ENCODE measurements at regions not wholly inside any gene's neighbourhood (a gene's known extent, or its start where the extent isn't known, plus 50 kb on each side); places are given as distances from the start of the nearest gene placed in this dataset.
A peak's percentile ranks its signal among the peaks of the same experiment; 100 is the strongest.

- DNase-seq (ENCODE audit: low read depth): no peak
- no peak overlapping the region for H3K4me3 ChIP-seq (ENCODE audit: low read depth, low read length)
Measured at GRCh38 chr5:104247260-104247659, 684.7 kb upstream of the NUDT12 start.

GRCh38 chr5:104241046-104241445 lies 678.5 kb upstream of the NUDT12 start:
- no peak overlapping the region for H3K4me3 ChIP-seq (ENCODE audit: low read depth, low read length)

DNA sequence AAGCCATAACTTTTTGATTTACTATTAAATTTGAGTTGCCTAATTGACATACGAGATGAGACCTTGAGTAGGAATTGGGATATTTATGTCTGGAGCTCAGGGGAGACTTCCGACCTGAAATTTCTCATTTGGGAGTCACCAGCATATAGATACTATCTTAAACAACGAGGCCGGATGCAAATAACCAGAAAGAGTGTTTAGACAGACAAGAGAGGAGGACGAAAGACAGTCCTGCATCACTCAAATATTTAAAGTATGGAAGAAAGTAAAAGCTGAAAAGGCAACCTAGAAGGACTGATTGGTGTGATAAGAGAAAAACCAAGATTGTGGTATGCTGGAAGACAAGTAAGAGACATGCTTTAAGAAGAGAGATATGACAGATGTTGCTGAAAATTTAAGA lies 675.0 kb upstream of the NUDT12 start:
- H3K4me3 ChIP-seq (ENCODE audit: low read depth, low read length): no peak overlapping the region
- no peak for DNase-seq (ENCODE audit: low read depth)

More at GRCh38 chr5:104241046-104241445, 678.5 kb upstream of the NUDT12 start:
- DNase-seq (ENCODE audit: low read depth): peak; percentile 7

GRCh38 chr5:104223885-104224773 lies 661.5 kb upstream of the NUDT12 start:
- DNase-seq (ENCODE audit: low read depth): no peak
- no peak overlapping the region for H3K4me3 ChIP-seq (ENCODE audit: low read depth, low read length)

DNA sequence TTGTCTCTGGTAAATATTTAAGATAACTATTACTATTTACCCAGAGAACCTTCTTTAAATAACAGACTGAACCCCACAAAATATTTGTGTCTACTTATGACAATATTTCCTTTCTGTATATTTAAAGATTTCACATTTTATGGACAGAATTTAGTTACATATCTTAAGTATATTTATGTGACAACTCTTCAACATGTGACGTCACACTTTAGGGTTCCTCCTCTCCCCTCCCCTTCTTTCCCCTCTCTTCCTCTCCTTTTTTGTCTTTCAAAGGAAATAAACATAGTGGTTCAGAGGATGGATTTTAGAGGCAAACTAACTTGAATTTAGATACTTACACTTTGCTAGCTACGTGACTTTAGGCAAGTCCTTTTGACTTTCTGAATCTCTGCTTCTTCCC lies 655.6 kb upstream of the NUDT12 start:
- DNase-seq (ENCODE audit: low read depth): no peak
- H3K4me3 ChIP-seq (ENCODE audit: low read depth, low read length): no peak overlapping the region

DNA sequence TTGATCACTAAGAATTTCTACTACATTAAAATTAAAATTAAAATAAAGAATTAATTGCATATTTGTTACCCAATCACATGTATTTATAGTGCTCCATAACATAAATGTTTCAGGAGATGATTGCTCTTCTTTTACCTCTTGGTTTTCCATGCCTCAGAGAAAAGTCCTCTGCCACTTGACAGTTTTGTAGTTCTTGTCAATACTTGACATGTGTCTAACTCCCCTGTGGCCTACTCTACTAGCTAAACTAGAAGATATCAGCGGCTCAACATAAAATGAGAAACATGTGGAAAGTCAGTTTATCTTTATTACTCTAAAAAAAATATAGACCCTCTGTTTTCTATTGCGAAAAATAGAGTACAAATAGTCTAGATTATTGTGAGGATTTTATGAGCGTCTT lies 650.6 kb upstream of the NUDT12 start:
- no peak for DNase-seq (ENCODE audit: low read depth)
- H3K4me3 ChIP-seq (ENCODE audit: low read depth, low read length): no peak overlapping the region

DNA sequence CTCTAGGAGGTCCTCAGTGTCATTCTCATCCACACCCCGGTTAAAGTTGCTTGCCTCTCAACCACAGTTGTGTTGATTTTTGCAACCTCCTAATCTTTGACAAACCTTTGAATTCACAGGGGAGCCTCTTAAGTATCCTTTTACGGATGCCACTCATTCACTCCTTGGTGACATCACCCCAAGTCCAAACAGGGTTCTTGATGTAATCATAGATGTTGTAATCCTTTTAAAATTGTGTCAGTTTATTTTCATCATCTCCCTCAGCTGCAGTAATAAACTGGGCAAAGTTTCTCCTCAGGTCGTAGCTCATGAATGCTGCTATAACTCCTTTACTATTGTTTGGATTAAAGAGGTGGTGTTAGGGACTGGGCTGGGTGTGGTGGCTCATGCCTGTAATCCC lies 637.2 kb upstream of the NUDT12 start:
- H3K4me3 ChIP-seq (ENCODE audit: low read depth, low read length): no peak overlapping the region
- DNase-seq (ENCODE audit: low read depth): peak; percentile 31

- no peak for DNase-seq (ENCODE audit: low read depth)
Measured at GRCh38 chr5:104198156-104198555, 635.6 kb upstream of the NUDT12 start.

GRCh38 chr5:104189909-104190308 lies 627.3 kb upstream of the NUDT12 start:
- no peak overlapping the region for H3K4me3 ChIP-seq (ENCODE audit: low read depth, low read length)
- DNase-seq (ENCODE audit: low read depth): peak; percentile 53

More at GRCh38 chr5:104198156-104198555, 635.6 kb upstream of the NUDT12 start:
- no peak overlapping the region for H3K4me3 ChIP-seq (ENCODE audit: low read depth, low read length)

DNA sequence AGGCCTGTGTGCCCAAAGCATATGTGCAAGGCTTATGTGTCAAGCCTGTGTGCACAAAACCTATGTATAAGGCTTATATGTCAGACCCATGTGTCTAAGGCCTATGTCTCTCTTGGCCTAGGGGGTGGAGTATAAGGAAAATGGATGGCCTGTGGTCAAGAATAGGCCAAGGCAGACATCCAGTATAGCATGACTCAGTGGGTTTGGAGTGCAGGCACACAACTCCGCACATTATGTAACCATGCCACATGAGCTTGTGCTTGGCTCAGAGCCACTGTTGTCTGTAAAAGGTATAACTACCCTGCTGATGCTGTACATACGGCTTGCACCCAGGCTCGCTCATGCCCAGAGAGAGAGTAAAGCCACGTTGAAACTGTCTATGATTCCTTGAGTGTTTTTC lies 626.4 kb upstream of the NUDT12 start:
- no peak overlapping the region for H3K4me3 ChIP-seq (ENCODE audit: low read depth, low read length)
- DNase-seq (ENCODE audit: low read depth): peak; percentile 62

DNA sequence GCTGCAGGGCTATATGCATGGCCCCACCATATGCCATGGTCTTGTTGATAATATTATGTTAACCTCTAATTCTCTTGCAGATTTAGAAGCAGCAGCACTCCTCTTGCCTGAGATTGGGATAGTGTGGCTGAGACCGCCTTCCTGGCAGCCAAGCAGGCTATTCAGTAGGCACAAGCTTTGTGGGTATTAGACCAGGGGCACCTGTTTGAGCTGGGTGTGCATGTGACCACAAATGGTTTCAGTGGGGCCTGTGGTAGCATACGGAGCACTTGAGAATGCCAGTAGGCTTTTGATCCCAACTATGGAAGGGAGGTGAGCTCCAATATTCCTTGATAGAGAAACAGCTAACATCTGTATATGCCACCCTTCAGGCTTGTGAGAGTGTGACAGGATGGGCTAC lies 625.1 kb upstream of the NUDT12 start:
- no peak overlapping the region for H3K4me3 ChIP-seq (ENCODE audit: low read depth, low read length)
- DNase-seq (ENCODE audit: low read depth): no peak

DNA sequence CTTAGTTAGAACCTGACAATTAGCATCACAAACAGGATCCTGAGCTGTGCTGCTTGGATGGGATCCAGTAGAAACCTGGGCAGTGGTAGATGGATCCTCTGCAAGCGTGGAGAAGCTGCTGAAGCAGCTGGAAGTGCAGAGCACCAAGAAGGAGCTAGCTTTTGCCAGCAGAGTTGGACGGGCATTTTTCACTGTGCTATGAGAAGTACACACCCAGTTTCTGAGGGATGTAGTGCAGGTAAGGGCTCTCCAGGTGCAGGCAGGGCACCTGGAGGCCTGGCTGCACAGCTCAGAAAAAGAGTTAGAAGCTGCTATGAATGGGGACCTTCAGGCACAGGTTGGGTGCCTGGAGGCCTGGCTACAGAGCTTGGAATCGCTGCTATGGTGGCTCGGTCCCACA lies 623.9 kb upstream of the NUDT12 start:
- H3K4me3 ChIP-seq (ENCODE audit: low read depth, low read length): no peak overlapping the region
- no peak for DNase-seq (ENCODE audit: low read depth)

DNA sequence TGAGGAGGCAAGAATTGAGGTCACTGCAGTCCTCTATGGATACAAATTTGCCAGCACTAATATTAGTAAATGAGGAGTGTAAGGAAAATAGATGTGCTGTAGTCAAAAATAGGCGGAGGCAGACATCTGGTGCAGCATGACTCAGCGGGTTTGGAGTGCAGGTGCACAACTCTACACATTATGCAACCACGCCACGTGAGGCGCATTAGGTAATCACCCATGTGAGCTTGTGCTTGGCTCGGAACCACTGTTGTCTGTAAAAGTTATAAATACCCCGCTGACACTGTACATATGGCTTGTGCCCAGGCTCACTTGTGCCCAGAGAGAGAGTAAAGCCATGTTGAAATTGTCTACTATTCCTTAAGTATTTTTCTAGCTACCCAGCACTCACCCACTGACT lies 623.5 kb upstream of the NUDT12 start:
- no peak for DNase-seq (ENCODE audit: low read depth)
- H3K4me3 ChIP-seq (ENCODE audit: low read depth, low read length): no peak overlapping the region

DNA sequence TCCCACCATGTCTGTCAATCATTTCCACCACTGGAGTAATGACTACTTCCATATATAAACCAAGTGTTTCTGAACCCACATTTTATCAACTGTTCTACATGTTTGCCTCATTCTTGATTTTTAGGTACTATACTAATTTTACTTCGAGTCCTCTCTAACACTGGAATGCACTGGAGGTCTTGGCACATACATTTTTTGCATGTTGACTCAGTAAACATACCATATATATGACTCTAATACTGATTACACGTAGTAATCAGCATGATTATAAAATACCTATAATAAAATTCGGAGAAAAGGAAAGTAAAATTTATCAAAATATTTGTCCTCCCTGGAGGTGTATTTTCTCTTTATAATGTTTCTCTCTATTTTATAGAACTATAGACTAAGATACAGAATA lies 621.7 kb upstream of the NUDT12 start:
- no peak overlapping the region for H3K4me3 ChIP-seq (ENCODE audit: low read depth, low read length)
- DNase-seq (ENCODE audit: low read depth): no peak

DNA sequence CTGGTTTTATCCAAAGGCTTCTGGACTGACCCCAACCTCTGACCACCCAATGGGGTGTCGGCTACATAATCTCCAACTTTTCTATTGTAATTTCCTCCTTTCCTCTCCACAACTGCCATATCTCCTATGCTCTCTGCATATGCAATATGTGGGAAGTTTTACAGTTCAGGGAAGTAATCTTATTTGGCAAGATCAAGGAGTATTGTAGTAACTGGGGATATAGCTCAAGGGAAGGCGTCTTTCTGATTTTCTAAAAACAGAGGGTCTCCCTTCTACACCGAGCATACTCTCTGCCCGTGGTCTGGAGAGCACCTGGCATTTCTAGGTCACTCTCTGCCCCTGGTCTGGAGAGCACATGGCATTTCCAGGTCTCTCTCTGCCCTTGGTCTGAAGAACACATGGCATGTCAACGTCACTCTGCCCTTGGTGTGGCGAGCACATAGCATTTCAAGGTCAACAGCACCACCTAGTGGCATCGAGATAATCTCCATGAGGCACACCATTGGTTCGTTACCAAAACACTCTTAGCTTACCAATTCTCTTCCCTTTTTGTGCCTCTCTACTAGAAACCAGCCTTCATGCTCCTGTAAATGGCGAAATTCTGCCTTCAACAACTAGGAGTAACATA lies 616.4 kb upstream of the NUDT12 start:
- H3K4me3 ChIP-seq (ENCODE audit: low read depth, low read length): no peak overlapping the region
- no peak for DNase-seq (ENCODE audit: low read depth)

- DNase-seq (ENCODE audit: low read depth): no peak
- H3K4me3 ChIP-seq (ENCODE audit: low read depth, low read length): no peak overlapping the region
Measured at GRCh38 chr5:104178066-104178465, 615.5 kb upstream of the NUDT12 start.

DNA sequence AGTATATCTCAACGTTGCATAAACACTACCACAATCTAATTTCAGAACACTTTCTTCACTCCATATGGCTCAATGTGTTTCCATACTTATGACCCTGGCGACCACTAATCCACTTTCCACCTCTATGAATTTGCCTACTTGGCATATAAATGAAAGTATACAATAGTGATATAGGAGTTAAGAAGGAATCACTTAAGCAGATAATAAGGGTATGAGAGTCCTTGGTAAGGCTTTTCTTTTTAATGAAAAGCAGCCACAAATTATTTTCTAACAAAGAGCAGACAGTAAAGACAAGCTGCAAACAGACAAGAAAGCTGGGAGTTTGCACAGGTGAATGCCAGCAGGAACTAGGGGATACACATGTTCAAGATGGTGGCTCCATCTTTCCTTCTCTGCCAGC lies 615.1 kb upstream of the NUDT12 start:
- no peak overlapping the region for H3K4me3 ChIP-seq (ENCODE audit: low read depth, low read length)
- DNase-seq (ENCODE audit: low read depth): no peak

GRCh38 chr5:104172976-104173375 lies 610.4 kb upstream of the NUDT12 start:
- no peak for DNase-seq (ENCODE audit: low read depth)
- H3K4me3 ChIP-seq (ENCODE audit: low read depth, low read length): no peak overlapping the region

DNA sequence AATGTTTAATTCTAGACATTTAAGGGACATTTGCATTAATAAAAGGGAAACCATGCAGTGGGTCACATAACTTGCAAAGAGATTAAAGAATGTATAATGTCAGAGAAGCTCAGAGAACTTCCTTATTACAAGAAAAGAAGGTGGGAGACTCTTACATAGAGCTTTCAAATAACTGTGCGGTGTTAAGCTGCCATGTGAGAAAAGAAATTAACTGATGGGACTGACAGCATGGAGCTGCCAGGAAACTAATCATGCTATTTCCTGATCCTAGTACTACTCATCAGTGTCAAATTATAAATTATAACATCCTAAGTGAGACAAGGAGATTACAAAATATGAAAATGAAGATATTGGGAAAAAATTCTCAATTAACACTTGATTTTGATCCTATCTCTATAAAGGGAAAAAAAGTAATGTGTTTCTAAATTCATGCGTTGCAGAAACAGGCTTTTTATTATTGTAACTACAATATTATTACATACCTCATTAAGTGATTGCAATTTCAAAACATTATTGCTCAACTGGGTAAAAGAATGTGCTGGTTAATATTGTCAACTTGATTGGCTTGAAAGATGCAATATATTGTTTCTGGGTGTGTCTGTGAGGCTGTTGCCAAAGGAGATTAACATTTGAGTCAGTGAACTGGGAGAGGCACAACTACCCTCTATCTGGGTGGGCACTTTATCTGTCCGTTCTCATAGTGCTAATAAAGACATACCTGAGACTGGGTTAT lies 609.5 kb upstream of the NUDT12 start:
- no peak overlapping the region for H3K4me3 ChIP-seq (ENCODE audit: low read depth, low read length)
- DNase-seq (ENCODE audit: low read depth): no peak

DNA sequence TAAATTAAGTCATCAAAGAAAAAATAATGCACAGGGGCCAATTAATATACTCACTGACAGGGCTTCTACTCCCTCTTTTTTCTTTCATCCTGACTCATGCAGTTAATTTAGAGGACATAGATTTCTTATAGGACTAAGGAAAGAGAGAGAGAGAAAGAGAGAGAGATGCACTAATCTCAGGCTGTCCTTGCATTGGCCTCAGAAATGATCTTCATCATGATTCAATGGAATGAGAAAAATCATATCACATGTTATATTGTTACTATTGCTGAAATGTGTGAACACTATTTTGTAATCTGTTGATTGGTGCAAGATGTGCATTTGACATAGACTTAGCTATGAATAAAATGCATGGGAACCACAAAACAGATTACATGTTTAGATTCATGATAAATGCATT lies 608.3 kb upstream of the NUDT12 start:
- no peak overlapping the region for H3K4me3 ChIP-seq (ENCODE audit: low read depth, low read length)
- DNase-seq (ENCODE audit: low read depth): no peak
